WTC11 (cell line): ENCODE measurements at regions not wholly inside any gene's neighbourhood (a gene's known extent, or its start where the extent isn't known, plus 50 kb on each side); places are given as distances from the start of the nearest gene placed in this dataset.
"Not testable (repeated sequence)": the region's sequence is repeated elsewhere in the genome, so short reads cannot be mapped to it uniquely, and the experiment has no call there.

Experiments used
- ATAC-seq: fragments of 200-7000 bp; cut with Tn5 transposase; 2 replicates; pipeline ENCODE4 v1.10.0; 2021; ENCODE audit warnings: mild to moderate bottlenecking, moderate library complexity
- CTCF ChIA-PET: fragments of 300-600 bp; sonication (Branson Sonifier 250); formaldehyde crosslinking; loops from one replicate; lab custom pipeline; 2021; ENCODE audit warnings: antibody characterized with exemption; lab: Charles Lee
- POLR2A ChIA-PET: fragments of 350-600 bp; sonication (Branson Sonifier 250); formaldehyde crosslinking; loops from one replicate; lab custom pipeline; 2021; ENCODE audit warnings: antibody characterized with exemption; lab: Charles Lee
- DNase-seq: peaks from one replicate; pipeline ENCODE4 v3.0.0; 2021; ENCODE audit warnings: low spot score
- H3K27ac Mint-ChIP-seq: 2 replicates; pipeline ENCODE4 v1.8.0; 2021; ENCODE audit warnings: mixed read lengths
- H3K27me3 Mint-ChIP-seq: 2 replicates; pipeline ENCODE4 v1.8.0; 2021; ENCODE audit warnings: low read depth, mild to moderate bottlenecking, moderate library complexity, mixed read lengths
- H3K36me3 Mint-ChIP-seq: 2 replicates; pipeline ENCODE4 v1.8.0; 2021; ENCODE audit warnings: mixed read lengths
- H3K4me1 Mint-ChIP-seq: 2 replicates; pipeline ENCODE4 v1.8.0; 2022; ENCODE audit warnings: mixed read lengths
- H3K4me3 Mint-ChIP-seq: 2 replicates; pipeline ENCODE4 v1.8.0; 2021; ENCODE audit warnings: mild to moderate bottlenecking, moderate library complexity, mixed read lengths
- H3K9me3 Mint-ChIP-seq: 2 replicates; pipeline ENCODE4 v1.8.0; 2021; ENCODE audit warnings: mixed read lengths
- FOXK1 ChIP-seq: sonication (generic); formaldehyde crosslinking; IDR thresholded peaks from 2 replicates; pipeline ENCODE4 v1.8.0; 2022; ENCODE audit warnings: mild to moderate bottlenecking, moderate library complexity, missing genetic modification reagents
- GTF2I ChIP-seq: fragments of 250-450 bp; sonication (Bioruptor Pico); conservative IDR thresholded peaks from 2 replicates; pipeline ENCODE4 v1.4.0; 2021; ENCODE audit warnings: mild to moderate bottlenecking
- OVOL2 ChIP-seq: fragments of 250-450 bp; sonication (Bioruptor Pico); IDR thresholded peaks from 2 replicates; pipeline ENCODE4 v1.9.0; 2021; ENCODE audit warnings: mild to moderate bottlenecking, borderline replicate concordance
- RELA ChIP-seq: sonication (generic); formaldehyde crosslinking; IDR thresholded peaks from 2 replicates; pipeline ENCODE4 v1.8.1; 2022; ENCODE audit warnings: missing genetic modification reagents, mild to moderate bottlenecking, borderline replicate concordance
- TP53 ChIP-seq: sonication (generic); formaldehyde crosslinking; IDR thresholded peaks from 2 replicates; pipeline ENCODE4 v1.8.1; 2023; ENCODE audit warnings: mild to moderate bottlenecking, missing genetic modification reagents
- ZBTB21 ChIP-seq: sonication (generic); formaldehyde crosslinking; IDR thresholded peaks from 2 replicates; pipeline ENCODE4 v1.8.1; 2023; ENCODE audit warnings: mild to moderate bottlenecking, missing genetic modification reagents, borderline replicate concordance
- ZNF121 ChIP-seq: sonication (generic); formaldehyde crosslinking; IDR thresholded peaks from 2 replicates; pipeline ENCODE4 v1.8.0; 2023; ENCODE audit warnings: missing genetic modification reagents
- ZNF317 ChIP-seq: sonication (generic); formaldehyde crosslinking; IDR thresholded peaks from 2 replicates; pipeline ENCODE4 v1.8.1; 2023; ENCODE audit warnings: low read depth, mild to moderate bottlenecking, moderate library complexity, missing genetic modification reagents, borderline replicate concordance
- TF ChIP-seq, protein P1 (sequence below): fragments of 250-450 bp; sonication (Bioruptor Pico); IDR thresholded peaks from 2 replicates; pipeline ENCODE4 v1.9.0; 2021; ENCODE audit warnings: mild to moderate bottlenecking, borderline replicate concordance
- TF ChIP-seq, protein P2 (sequence below): sonication (generic); formaldehyde crosslinking; IDR thresholded peaks from 2 replicates; pipeline ENCODE4 v1.8.1; 2022; ENCODE audit warnings: mild to moderate bottlenecking, moderate library complexity, missing genetic modification reagents
- TF ChIP-seq, protein P3 (sequence below): sonication (generic); formaldehyde crosslinking; IDR thresholded peaks from 2 replicates; pipeline ENCODE4 v1.8.0; 2022; ENCODE audit warnings: missing genetic modification reagents
- TF ChIP-seq, protein P4 (sequence below): fragments of 250-450 bp; sonication (Bioruptor Pico); IDR thresholded peaks from 2 replicates; pipeline ENCODE4 v1.8.0; 2021; ENCODE audit warnings: mild to moderate bottlenecking
- TF ChIP-seq, protein P5 (sequence below): sonication (generic); formaldehyde crosslinking; conservative IDR thresholded peaks from 2 replicates; pipeline ENCODE4 v1.8.1; 2023; ENCODE audit warnings: mild to moderate bottlenecking, low read depth, missing genetic modification reagents, moderate library complexity
- TF ChIP-seq, protein P6 (sequence below): sonication (generic); formaldehyde crosslinking; IDR thresholded peaks from 2 replicates; pipeline ENCODE4 v1.8.0; 2023; ENCODE audit warnings: missing genetic modification reagents, mild to moderate bottlenecking, borderline replicate concordance

DNA sequence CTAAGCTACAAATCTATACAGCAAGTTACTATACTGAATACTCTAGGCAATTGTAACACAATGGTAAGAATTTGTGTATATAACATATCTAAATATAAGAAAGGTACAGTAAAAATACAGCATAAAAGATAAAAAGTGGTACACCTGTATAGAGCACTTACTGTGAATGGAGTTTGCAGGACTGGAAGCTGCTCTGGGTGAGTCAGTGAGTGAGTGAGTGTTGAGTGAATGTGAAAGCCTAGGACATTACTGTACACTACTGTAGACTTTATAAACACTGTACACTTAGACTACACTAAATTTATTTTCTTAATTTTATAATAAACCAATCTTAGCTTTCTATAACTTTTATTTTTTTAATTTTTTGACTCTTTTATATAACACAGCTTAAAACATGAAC lies 123.1 kb downstream of the ZMAT3 start (continued):
- TF ChIP-seq, protein P1, sequence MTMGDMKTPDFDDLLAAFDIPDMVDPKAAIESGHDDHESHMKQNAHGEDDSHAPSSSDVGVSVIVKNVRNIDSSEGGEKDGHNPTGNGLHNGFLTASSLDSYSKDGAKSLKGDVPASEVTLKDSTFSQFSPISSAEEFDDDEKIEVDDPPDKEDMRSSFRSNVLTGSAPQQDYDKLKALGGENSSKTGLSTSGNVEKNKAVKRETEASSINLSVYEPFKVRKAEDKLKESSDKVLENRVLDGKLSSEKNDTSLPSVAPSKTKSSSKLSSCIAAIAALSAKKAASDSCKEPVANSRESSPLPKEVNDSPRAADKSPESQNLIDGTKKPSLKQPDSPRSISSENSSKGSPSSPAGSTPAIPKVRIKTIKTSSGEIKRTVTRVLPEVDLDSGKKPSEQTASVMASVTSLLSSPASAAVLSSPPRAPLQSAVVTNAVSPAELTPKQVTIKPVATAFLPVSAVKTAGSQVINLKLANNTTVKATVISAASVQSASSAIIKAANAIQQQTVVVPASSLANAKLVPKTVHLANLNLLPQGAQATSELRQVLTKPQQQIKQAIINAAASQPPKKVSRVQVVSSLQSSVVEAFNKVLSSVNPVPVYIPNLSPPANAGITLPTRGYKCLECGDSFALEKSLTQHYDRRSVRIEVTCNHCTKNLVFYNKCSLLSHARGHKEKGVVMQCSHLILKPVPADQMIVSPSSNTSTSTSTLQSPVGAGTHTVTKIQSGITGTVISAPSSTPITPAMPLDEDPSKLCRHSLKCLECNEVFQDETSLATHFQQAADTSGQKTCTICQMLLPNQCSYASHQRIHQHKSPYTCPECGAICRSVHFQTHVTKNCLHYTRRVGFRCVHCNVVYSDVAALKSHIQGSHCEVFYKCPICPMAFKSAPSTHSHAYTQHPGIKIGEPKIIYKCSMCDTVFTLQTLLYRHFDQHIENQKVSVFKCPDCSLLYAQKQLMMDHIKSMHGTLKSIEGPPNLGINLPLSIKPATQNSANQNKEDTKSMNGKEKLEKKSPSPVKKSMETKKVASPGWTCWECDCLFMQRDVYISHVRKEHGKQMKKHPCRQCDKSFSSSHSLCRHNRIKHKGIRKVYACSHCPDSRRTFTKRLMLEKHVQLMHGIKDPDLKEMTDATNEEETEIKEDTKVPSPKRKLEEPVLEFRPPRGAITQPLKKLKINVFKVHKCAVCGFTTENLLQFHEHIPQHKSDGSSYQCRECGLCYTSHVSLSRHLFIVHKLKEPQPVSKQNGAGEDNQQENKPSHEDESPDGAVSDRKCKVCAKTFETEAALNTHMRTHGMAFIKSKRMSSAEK (CRISPR knock-in tag), result no peak
- TF ChIP-seq ZBTB21 (CRISPR knock-in tag) (no peak), FOXK1 (CRISPR knock-in tag) (no peak), ZNF317 (CRISPR knock-in tag) (no peak), TP53 (no peak)
- TF ChIP-seq, protein P2, sequence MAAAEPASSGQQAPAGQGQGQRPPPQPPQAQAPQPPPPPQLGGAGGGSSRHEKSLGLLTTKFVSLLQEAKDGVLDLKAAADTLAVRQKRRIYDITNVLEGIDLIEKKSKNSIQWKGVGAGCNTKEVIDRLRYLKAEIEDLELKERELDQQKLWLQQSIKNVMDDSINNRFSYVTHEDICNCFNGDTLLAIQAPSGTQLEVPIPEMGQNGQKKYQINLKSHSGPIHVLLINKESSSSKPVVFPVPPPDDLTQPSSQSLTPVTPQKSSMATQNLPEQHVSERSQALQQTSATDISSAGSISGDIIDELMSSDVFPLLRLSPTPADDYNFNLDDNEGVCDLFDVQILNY (CRISPR knock-in tag), result no peak

DNA sequence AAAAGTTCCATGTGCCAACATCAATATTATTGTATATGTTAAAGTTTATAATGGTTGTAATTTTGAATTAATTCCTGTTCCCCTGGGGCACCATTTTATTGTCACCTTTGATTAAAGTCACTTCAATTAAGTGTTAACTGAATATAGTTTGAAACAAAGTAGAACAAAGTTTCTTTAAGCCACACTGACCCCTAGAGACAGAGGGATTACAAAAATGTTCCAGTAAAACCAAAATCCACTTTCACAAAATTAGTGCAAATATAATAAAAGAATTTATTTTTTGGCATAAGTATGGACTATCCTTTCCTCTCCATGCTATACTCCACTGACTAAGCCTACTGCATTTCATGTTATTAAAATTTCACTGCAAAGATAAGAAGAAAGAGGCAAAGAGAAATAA lies 123.9 kb downstream of the ZMAT3 start:
- ChIA-PET POLR2A (no interaction called here), CTCF (interaction anchor here (1.0 kb wide), 2 partner anchors 202 to 511 kb away, joined by 3 to 4 read pairs; no protein-coding TSS in a partner anchor)
- TF ChIP-seq, protein P3, sequence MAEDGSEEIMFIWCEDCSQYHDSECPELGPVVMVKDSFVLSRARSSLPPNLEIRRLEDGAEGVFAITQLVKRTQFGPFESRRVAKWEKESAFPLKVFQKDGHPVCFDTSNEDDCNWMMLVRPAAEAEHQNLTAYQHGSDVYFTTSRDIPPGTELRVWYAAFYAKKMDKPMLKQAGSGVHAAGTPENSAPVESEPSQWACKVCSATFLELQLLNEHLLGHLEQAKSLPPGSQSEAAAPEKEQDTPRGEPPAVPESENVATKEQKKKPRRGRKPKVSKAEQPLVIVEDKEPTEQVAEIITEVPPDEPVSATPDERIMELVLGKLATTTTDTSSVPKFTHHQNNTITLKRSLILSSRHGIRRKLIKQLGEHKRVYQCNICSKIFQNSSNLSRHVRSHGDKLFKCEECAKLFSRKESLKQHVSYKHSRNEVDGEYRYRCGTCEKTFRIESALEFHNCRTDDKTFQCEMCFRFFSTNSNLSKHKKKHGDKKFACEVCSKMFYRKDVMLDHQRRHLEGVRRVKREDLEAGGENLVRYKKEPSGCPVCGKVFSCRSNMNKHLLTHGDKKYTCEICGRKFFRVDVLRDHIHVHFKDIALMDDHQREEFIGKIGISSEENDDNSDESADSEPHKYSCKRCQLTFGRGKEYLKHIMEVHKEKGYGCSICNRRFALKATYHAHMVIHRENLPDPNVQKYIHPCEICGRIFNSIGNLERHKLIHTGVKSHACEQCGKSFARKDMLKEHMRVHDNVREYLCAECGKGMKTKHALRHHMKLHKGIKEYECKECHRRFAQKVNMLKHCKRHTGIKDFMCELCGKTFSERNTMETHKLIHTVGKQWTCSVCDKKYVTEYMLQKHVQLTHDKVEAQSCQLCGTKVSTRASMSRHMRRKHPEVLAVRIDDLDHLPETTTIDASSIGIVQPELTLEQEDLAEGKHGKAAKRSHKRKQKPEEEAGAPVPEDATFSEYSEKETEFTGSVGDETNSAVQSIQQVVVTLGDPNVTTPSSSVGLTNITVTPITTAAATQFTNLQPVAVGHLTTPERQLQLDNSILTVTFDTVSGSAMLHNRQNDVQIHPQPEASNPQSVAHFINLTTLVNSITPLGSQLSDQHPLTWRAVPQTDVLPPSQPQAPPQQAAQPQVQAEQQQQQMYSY (CRISPR knock-in tag), result no peak
- TF ChIP-seq RELA (CRISPR knock-in tag) (no peak), GTF2I (CRISPR knock-in tag) (no peak), ZNF121 (CRISPR knock-in tag) (no peak), OVOL2 (CRISPR knock-in tag) (no peak)
- TF ChIP-seq, protein P4, sequence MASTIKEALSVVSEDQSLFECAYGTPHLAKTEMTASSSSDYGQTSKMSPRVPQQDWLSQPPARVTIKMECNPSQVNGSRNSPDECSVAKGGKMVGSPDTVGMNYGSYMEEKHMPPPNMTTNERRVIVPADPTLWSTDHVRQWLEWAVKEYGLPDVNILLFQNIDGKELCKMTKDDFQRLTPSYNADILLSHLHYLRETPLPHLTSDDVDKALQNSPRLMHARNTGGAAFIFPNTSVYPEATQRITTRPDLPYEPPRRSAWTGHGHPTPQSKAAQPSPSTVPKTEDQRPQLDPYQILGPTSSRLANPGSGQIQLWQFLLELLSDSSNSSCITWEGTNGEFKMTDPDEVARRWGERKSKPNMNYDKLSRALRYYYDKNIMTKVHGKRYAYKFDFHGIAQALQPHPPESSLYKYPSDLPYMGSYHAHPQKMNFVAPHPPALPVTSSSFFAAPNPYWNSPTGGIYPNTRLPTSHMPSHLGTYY (CRISPR knock-in tag), result no peak
- TF ChIP-seq, protein P5, sequence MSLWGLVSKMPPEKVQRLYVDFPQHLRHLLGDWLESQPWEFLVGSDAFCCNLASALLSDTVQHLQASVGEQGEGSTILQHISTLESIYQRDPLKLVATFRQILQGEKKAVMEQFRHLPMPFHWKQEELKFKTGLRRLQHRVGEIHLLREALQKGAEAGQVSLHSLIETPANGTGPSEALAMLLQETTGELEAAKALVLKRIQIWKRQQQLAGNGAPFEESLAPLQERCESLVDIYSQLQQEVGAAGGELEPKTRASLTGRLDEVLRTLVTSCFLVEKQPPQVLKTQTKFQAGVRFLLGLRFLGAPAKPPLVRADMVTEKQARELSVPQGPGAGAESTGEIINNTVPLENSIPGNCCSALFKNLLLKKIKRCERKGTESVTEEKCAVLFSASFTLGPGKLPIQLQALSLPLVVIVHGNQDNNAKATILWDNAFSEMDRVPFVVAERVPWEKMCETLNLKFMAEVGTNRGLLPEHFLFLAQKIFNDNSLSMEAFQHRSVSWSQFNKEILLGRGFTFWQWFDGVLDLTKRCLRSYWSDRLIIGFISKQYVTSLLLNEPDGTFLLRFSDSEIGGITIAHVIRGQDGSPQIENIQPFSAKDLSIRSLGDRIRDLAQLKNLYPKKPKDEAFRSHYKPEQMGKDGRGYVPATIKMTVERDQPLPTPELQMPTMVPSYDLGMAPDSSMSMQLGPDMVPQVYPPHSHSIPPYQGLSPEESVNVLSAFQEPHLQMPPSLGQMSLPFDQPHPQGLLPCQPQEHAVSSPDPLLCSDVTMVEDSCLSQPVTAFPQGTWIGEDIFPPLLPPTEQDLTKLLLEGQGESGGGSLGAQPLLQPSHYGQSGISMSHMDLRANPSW (CRISPR knock-in tag), result no peak
- TF ChIP-seq, protein P2 (CRISPR knock-in tag), result no peak
- TF ChIP-seq, protein P6, sequence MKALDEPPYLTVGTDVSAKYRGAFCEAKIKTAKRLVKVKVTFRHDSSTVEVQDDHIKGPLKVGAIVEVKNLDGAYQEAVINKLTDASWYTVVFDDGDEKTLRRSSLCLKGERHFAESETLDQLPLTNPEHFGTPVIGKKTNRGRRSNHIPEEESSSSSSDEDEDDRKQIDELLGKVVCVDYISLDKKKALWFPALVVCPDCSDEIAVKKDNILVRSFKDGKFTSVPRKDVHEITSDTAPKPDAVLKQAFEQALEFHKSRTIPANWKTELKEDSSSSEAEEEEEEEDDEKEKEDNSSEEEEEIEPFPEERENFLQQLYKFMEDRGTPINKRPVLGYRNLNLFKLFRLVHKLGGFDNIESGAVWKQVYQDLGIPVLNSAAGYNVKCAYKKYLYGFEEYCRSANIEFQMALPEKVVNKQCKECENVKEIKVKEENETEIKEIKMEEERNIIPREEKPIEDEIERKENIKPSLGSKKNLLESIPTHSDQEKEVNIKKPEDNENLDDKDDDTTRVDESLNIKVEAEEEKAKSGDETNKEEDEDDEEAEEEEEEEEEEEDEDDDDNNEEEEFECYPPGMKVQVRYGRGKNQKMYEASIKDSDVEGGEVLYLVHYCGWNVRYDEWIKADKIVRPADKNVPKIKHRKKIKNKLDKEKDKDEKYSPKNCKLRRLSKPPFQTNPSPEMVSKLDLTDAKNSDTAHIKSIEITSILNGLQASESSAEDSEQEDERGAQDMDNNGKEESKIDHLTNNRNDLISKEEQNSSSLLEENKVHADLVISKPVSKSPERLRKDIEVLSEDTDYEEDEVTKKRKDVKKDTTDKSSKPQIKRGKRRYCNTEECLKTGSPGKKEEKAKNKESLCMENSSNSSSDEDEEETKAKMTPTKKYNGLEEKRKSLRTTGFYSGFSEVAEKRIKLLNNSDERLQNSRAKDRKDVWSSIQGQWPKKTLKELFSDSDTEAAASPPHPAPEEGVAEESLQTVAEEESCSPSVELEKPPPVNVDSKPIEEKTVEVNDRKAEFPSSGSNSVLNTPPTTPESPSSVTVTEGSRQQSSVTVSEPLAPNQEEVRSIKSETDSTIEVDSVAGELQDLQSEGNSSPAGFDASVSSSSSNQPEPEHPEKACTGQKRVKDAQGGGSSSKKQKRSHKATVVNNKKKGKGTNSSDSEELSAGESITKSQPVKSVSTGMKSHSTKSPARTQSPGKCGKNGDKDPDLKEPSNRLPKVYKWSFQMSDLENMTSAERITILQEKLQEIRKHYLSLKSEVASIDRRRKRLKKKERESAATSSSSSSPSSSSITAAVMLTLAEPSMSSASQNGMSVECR (CRISPR knock-in tag), result no peak
- Mint-ChIP-seq H3K27me3 (no peaks in the 10 kb centered on the region), H3K36me3 (peaks cover 7% of the 10 kb centered on the region), H3K27ac (no peak overlapping the region), H3K9me3 (peaks cover 33% of the 10 kb centered on the region), H3K4me1 (peaks cover 1% of the 10 kb centered on the region), H3K4me3 (no peak overlapping the region)
- ATAC-seq (no peak), DNase-seq (no peak)

DNA sequence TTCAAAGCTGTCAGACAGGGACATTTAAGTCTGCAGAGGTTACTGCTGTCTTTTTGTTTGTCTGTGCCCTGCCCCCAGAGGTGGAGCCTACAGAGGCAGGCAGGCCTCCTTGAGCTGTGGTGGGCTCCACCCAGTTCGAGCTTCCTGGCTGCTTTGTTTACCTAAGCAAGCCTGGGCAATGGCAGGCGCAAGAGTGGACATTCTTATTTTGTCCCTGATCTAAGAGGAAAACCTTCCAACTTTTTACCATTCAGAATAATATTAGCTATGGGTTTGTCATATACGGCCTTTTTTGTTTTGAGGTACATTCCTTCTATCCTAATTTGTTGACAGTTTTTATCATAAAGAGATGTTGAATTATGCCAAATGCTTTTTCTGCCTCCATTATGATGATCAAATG lies 129.3 kb downstream of the ZMAT3 start:
- CTCF ChIA-PET, result not testable (repeated sequence)

More for the DNA sequence above, 129.3 kb downstream of the ZMAT3 start:
- ATAC-seq, DNase-seq, H3K27ac Mint-ChIP-seq, H3K27me3 Mint-ChIP-seq, H3K4me3 Mint-ChIP-seq, H3K4me1 Mint-ChIP-seq, H3K36me3 Mint-ChIP-seq, POLR2A ChIA-PET: not testable (repeated sequence)
- peaks cover 27% of the 10 kb centered on the region for H3K9me3 Mint-ChIP-seq
